Aorta (tissue), 5 donors: ENCODE measurements at regions not wholly inside any gene's neighbourhood (a gene's known extent, or its start where the extent isn't known, plus 50 kb on each side); places are given as distances from the start of the nearest gene placed in this dataset.

ENCODE experiments used
- ATAC-seq: fragments of 200-7000 bp; cut with Tn5 transposase; one replicate; pipeline ENCODE4 v1.9.1; 2022; ENCODE audit warnings: moderate library complexity; ENCODE audit not compliant: low FRiP score
- DNase-seq, 2 donors: peaks; one replicate each; pipeline ENCODE4 v3.0.0-alpha.2; 2020
- H3K27ac ChIP-seq, 2 donors: one replicate each; pipeline ENCODE4 v1.5.1; 2013; ENCODE audit warnings: low read length in 2 of 2, mild to moderate bottlenecking in 2 of 2, moderate library complexity in 2 of 2, control low read depth in 1 of 2, inconsistent platforms in 1 of 2, low read depth in 1 of 2
- H3K27me3 ChIP-seq, 2 donors: one replicate each; pipeline ENCODE4 v1.6.1; 2013; ENCODE audit warnings: control low read depth in 1 of 2, low read length in 1 of 2, mild to moderate bottlenecking in 1 of 2, moderate library complexity in 1 of 2; ENCODE audit not compliant: insufficient read depth in 2 of 2, control insufficient read depth in 1 of 2
- H3K36me3 ChIP-seq, 2 donors: one replicate each; pipeline ENCODE4 v1.6.1; 2013; ENCODE audit warnings: control low read depth in 1 of 2, low read length in 1 of 2, mild to moderate bottlenecking in 1 of 2; ENCODE audit not compliant: insufficient read depth in 2 of 2, control insufficient read depth in 1 of 2
- H3K4me1 ChIP-seq, 2 donors: one replicate each; pipeline ENCODE4 v1.6.1; 2013; ENCODE audit warnings: low read length in 2 of 2, control low read depth in 1 of 2, mild to moderate bottlenecking in 1 of 2, moderate library complexity in 1 of 2; ENCODE audit not compliant: insufficient read depth in 2 of 2, control insufficient read depth in 1 of 2
- H3K4me3 ChIP-seq, 2 donors: one replicate each; pipeline ENCODE4 v1.5.1; 2013; ENCODE audit warnings: low read length in 2 of 2, control low read depth in 1 of 2, mild to moderate bottlenecking in 1 of 2
- H3K9me3 ChIP-seq: one replicate; pipeline ENCODE4 v1.6.1; 2013; ENCODE audit warnings: mild to moderate bottlenecking, low read length; ENCODE audit not compliant: control insufficient read depth
- WGBS, 2 donors: extraction: QIAGEN DNeasy Blood & Tissue Kit; methylation state at CpG; one replicate each; pipeline ENCODE4 v1.1.7; 2013; 5-methylcytosine and 5-hydroxymethylcytosine counted together
- intact Hi-C, 2 donors: fragments of 100-400 bp; cut with DNase I; formaldehyde crosslinking; loops; one replicate each; pipeline versions ENCODE4 v1.14.2 to v1.15.0; 2022
- donor health status: healthy with polysubstance abuse.
- donor health status: Bipolar disorder and iron deficiency.
- donor health status: DM: no; HTN: no; CAD: no.
- donor health status: DM: no; HTN: no; CAD: no.
- donor health status: DM: yes; HTN: yes; CAD: no.

GRCh38 chrX:98071331-98071730 is 1187.6 kb downstream of the RPA4 start:
- WGBS, 2 donors, result 3 to 7% methylated on average over 2 of the region's 2 CpGs
- no peak for ATAC-seq

GRCh38 chrX:98077440-98077839 is 1193.7 kb downstream of the RPA4 start:
- intact Hi-C loops, result no loop called here
- ATAC-seq, result no peak
- 89 to 92% methylated on average over 5 of the region's 5 CpGs for WGBS, 2 donors

More at GRCh38 chrX:98071331-98071730, 1187.6 kb downstream of the RPA4 start:
- H3K27me3 ChIP-seq, result no peaks in the 10 kb centered on the region
- H3K9me3 ChIP-seq, result no peaks in the 10 kb centered on the region
- no peak for DNase-seq
- no peaks in the 10 kb centered on the region for H3K4me1 ChIP-seq
- H3K36me3 ChIP-seq, result no peaks in the 10 kb centered on the region
- H3K27ac ChIP-seq, result no peak overlapping the region
- intact Hi-C loops, result no loop called here
- H3K4me3 ChIP-seq, result no peak overlapping the region

GRCh38 chrX:98111684-98112083 is 1228.0 kb downstream of the RPA4 start:
- Histone ChIP-seq H3K4me1 (no peaks in the 10 kb centered on the region), H3K4me3 (no peak overlapping the region), H3K9me3 (no peaks in the 10 kb centered on the region), H3K27ac (no peak overlapping the region), H3K27me3 (no peaks in the 10 kb centered on the region), H3K36me3 (no peaks in the 10 kb centered on the region)
- ATAC-seq, result no peak
- intact Hi-C loops, result no loop called here
- DNase-seq, result no peak
- 60 to 78% methylated on average over 3 of the region's 3 CpGs for WGBS, 2 donors

More at GRCh38 chrX:98077440-98077839, 1193.7 kb downstream of the RPA4 start:
- H3K4me3 ChIP-seq, result no peak overlapping the region
- no peaks in the 10 kb centered on the region for H3K36me3 ChIP-seq
- H3K27me3 ChIP-seq, result no peaks in the 10 kb centered on the region
- H3K4me1 ChIP-seq, result no peaks in the 10 kb centered on the region
- DNase-seq, result no peak
- no peak overlapping the region for H3K27ac ChIP-seq
- H3K9me3 ChIP-seq, result no peaks in the 10 kb centered on the region

- Histone ChIP-seq H3K27me3 (no peaks in the 10 kb centered on the region), H3K4me3 (no peak overlapping the region), H3K27ac (no peak overlapping the region), H3K36me3 (no peaks in the 10 kb centered on the region), H3K4me1 (no peaks in the 10 kb centered on the region), H3K9me3 (no peaks in the 10 kb centered on the region)
- ATAC-seq (no peak), DNase-seq (no peak)
- WGBS, 2 donors, result 64 to 77% methylated on average over 2 of the region's 2 CpGs
- intact Hi-C loops, result no loop called here
Observed at GRCh38 chrX:98114021-98114420, 1230.3 kb downstream of the RPA4 start.

DNA sequence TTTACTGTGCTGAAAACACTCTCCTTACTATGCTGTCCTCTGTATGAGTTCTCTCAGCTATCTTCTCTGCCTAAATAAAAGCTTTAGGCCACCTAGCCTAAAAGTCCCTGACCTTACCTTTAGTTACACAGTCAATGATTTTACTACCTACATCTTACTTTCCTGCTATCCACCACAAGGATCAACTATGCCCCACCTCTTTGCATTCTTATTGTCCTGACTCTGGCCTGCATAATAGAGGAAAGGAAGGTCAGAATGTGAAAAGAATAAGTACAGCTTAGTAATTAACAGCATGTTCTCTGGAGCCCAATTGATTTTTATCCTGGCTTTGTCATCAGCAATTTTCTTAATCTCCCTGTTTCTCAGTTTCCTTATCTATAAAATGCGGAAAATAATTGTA is 1257.8 kb downstream of the RPA4 start:
- intact Hi-C loops, result no loop called here
- no peak for ATAC-seq
- no peak overlapping the region for H3K4me3 ChIP-seq

GRCh38 chrX:98191003-98191402 is 1307.3 kb downstream of the RPA4 start:
- ATAC-seq (no peak), DNase-seq (no peak)
- 93 to 94% methylated on average over 1 of the region's 1 CpG for WGBS, 2 donors
- H3K4me1 ChIP-seq, result no peaks in the 10 kb centered on the region
- intact Hi-C loops, result no loop called here
- H3K36me3 ChIP-seq, result no peaks in the 10 kb centered on the region
- H3K27me3 ChIP-seq, result no peaks in the 10 kb centered on the region
- no peaks in the 10 kb centered on the region for H3K9me3 ChIP-seq
- H3K4me3 ChIP-seq, result no peak overlapping the region
- H3K27ac ChIP-seq, result no peak overlapping the region

More for the DNA sequence above, 1257.8 kb downstream of the RPA4 start:
- Histone ChIP-seq H3K36me3 (no peaks in the 10 kb centered on the region), H3K27ac (no peak overlapping the region), H3K27me3 (no peaks in the 10 kb centered on the region), H3K9me3 (no peaks in the 10 kb centered on the region), H3K4me1 (peaks cover 0 to 2% of the 10 kb centered on the region in 2 donors)
- no peak for DNase-seq
- 84 to 93% methylated on average over 1 of the region's 1 CpG for WGBS, 2 donors

DNA sequence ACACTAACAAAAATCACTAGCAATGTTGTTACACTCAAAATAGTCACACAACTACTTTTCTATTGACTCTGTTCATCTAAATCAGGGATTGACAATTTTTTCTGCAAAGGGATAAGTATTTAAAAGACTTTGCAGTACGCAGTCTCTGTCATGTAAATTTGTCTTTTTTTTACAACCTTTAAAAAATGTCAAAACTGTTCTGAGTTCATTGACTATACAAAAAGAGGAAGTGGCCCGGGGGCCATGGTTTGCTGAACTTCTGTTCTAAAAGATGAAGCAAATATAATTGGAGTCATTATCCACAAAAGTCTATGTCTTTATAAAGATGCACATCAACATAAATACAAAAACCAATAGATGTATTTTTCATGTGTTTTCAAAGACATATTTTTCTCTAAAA is 1310.3 kb downstream of the RPA4 start:
- no peaks in the 10 kb centered on the region for H3K9me3 ChIP-seq
- no peaks in the 10 kb centered on the region for H3K4me1 ChIP-seq
- H3K4me3 ChIP-seq, result no peak overlapping the region
- H3K27ac ChIP-seq, result no peak overlapping the region
- DNase-seq (no peak), ATAC-seq (no peak)
- H3K27me3 ChIP-seq, result no peaks in the 10 kb centered on the region
- H3K36me3 ChIP-seq, result no peaks in the 10 kb centered on the region
- intact Hi-C loops, result no loop called here
- 82 to 92% methylated on average over 2 of the region's 2 CpGs for WGBS, 2 donors

GRCh38 chrX:98203800-98204199 is 1320.1 kb downstream of the RPA4 start:
- H3K36me3 ChIP-seq, result no peaks in the 10 kb centered on the region
- no peaks in the 10 kb centered on the region for H3K27me3 ChIP-seq
- no peak for DNase-seq
- no peak overlapping the region for H3K27ac ChIP-seq
- no peak overlapping the region for H3K4me3 ChIP-seq
- no peaks in the 10 kb centered on the region for H3K9me3 ChIP-seq
- no peaks in the 10 kb centered on the region for H3K4me1 ChIP-seq
- ATAC-seq, result no peak
- WGBS, 2 donors, result 55 to 65% methylated on average over 2 of the region's 2 CpGs
- intact Hi-C loops, result no loop called here

DNA sequence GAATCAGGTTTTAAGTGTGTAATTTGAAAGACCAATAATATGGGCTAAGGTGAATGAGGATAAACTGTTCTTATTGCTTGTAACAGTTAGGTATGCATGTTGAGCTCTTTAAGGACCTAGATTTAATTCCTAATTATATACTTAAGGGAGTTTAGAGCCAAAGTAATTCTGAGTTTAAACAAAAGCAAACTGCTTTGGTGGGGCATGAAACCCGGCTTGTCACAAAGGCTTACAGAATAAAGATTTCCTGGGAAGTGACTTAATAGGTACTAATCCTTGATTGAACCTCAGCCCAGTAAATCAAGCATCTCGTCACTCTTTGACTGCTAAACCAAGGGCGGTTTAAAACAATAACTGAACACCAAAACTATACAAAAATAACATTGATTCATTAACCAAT is 1324.2 kb downstream of the RPA4 start:
- DNase-seq, result no peak
- no peaks in the 10 kb centered on the region for H3K4me1 ChIP-seq
- no peaks in the 10 kb centered on the region for H3K36me3 ChIP-seq
- WGBS, 2 donors, result 72 to 84% methylated on average over 3 of the region's 3 CpGs
- intact Hi-C loops, result no loop called here
- H3K9me3 ChIP-seq, result peaks cover 3% of the 10 kb centered on the region
- no peak overlapping the region for H3K4me3 ChIP-seq
- ATAC-seq, result no peak
- H3K27ac ChIP-seq, result no peak overlapping the region
- H3K27me3 ChIP-seq, result no peaks in the 10 kb centered on the region
